Psoas muscle (tissue), 7 donors: ENCODE measurements at regions not wholly inside any gene's neighbourhood (a gene's known extent, or its start where the extent isn't known, plus 50 kb on each side); places are given as distances from the start of the nearest gene placed in this dataset.

Experiments used
- ATAC-seq, 4 donors: fragments of 200-7000 bp; cut with Tn5 transposase; one replicate each; pipeline ENCODE4 v1.9.1; 2020; ENCODE audit warnings: moderate library complexity in 3 of 4, mild to moderate bottlenecking in 2 of 4
- DNase-seq, 2 donors: peaks; one replicate each; pipeline ENCODE4 v3.0.0-alpha.2; 2020
- H3K27ac ChIP-seq: fragments of 200-600 bp; one replicate; pipeline ENCODE4 v1.8.0; 2022
- H3K27me3 ChIP-seq, 3 donors: fragments of 200-600 bp in 1 of 3; one replicate each; pipeline versions ENCODE4 v1.6.1 to v1.8.0; 2013 to 2022; ENCODE audit warnings: low read length in 2 of 3, mild to moderate bottlenecking in 2 of 3, moderate library complexity in 1 of 3; ENCODE audit not compliant: insufficient read depth in 3 of 3
- H3K36me3 ChIP-seq, 2 donors: fragments of 200-600 bp in 1 of 2; one replicate each; pipeline versions ENCODE4 v1.6.1 to v1.8.0; 2013 to 2022; ENCODE audit warnings: low read depth in 1 of 2, mild to moderate bottlenecking in 1 of 2, moderate library complexity in 1 of 2; ENCODE audit not compliant: insufficient read depth in 1 of 2
- H3K4me1 ChIP-seq: fragments of 200-600 bp; one replicate; pipeline ENCODE4 v1.8.0; 2022
- H3K4me3 ChIP-seq: fragments of 200-600 bp; one replicate; pipeline ENCODE4 v1.8.0; 2022; ENCODE audit warnings: mild to moderate bottlenecking
- H3K9me3 ChIP-seq: fragments of 200-600 bp; one replicate; pipeline ENCODE4 v1.8.0; 2022
- WGBS, 3 donors: extraction: QIAGEN DNeasy Blood & Tissue Kit; methylation state at CpG; one replicate each; pipeline versions ENCODE4 v1.1.6 to v1.1.7; 2013; 5-methylcytosine and 5-hydroxymethylcytosine counted together
- intact Hi-C, 2 donors: fragments of 100-400 bp; cut with DNase I; formaldehyde crosslinking; loops; one replicate each; pipeline versions ENCODE4 v1.11.0 to v1.14.2; 2022
- TF ChIP-seq, protein P1 (sequence below): fragments of 200-600 bp; IDR thresholded peaks from one replicate; pipeline ENCODE4 v1.8.0; 2022; ENCODE audit warnings: antibody characterized with exemption
- donor health status: healthy with polysubstance abuse.
- donor health status: DM: no; HTN: no; CAD: no; lungs with moderate emphysema.
- donor health status: Bipolar disorder and iron deficiency.
- donor health status: healthy.
- donor health status: DM: yes; HTN: yes; CAD: no.
- donor health status: DM: no; HTN: no; CAD: no.
- donor health status: DM: yes; HTN: yes; CAD: no.

DNA sequence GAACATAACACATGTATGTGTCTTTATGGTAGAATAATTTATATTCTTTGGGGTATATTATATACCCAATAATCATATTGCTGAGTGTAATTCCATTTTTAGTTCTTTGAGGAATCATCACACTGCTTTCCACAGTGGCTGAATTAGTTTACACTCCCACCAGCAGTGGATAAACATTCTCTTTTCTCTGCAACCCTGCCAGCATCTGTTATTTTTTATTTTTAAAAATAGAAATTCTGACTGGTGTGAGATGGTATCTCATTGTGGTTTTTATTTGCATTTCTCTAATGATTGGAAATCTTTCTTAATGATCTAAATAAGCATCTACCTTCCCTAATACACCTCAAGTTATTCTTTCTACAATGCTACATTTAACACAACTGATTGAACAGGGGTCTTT, 346.2 kb upstream of the LYPLAL1 start:
- no peak overlapping the region for H3K27ac ChIP-seq
- DNase-seq (no peak), ATAC-seq (no peak)
- H3K4me3 ChIP-seq: no peak overlapping the region
- no peaks in the 10 kb centered on the region for H3K9me3 ChIP-seq
- peaks cover 0 to 3% (median 0%) of the 10 kb centered on the region in 3 donors for H3K27me3 ChIP-seq
- TF ChIP-seq, protein P1, sequence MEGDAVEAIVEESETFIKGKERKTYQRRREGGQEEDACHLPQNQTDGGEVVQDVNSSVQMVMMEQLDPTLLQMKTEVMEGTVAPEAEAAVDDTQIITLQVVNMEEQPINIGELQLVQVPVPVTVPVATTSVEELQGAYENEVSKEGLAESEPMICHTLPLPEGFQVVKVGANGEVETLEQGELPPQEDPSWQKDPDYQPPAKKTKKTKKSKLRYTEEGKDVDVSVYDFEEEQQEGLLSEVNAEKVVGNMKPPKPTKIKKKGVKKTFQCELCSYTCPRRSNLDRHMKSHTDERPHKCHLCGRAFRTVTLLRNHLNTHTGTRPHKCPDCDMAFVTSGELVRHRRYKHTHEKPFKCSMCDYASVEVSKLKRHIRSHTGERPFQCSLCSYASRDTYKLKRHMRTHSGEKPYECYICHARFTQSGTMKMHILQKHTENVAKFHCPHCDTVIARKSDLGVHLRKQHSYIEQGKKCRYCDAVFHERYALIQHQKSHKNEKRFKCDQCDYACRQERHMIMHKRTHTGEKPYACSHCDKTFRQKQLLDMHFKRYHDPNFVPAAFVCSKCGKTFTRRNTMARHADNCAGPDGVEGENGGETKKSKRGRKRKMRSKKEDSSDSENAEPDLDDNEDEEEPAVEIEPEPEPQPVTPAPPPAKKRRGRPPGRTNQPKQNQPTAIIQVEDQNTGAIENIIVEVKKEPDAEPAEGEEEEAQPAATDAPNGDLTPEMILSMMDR: no peak
- no peaks in the 10 kb centered on the region for H3K36me3 ChIP-seq
- intact Hi-C loops: no loop called here
- H3K4me1 ChIP-seq: no peaks in the 10 kb centered on the region

DNA sequence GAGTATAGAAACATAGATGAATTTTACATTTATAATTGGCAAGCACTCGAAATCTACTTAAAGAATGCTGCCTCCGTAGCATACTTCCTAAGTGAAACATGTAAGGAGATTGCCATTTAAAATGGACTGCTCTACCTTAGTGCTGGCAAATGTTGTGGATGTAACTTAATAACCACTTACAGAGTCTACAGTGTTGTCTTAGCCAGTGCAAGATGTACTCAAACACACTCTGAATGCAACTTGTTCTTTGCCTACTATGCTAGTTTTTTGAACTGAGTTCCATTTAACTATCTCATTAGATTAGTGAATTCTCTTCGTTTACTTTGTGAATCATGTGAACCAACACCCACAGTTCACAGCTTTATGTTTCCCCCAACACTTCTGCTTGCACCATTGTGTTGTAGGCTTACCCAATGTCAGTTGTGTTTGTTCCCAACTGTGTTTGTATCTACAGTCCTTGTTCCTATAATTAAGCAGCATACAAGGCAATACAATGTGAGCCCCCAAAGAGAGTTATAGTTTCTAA, 345.5 kb upstream of the LYPLAL1 start:
- Histone ChIP-seq H3K4me1 (no peaks in the 10 kb centered on the region), H3K36me3 (no peaks in the 10 kb centered on the region), H3K4me3 (no peak overlapping the region), H3K27me3 (peaks cover 0 to 3% (median 0%) of the 10 kb centered on the region in 3 donors), H3K9me3 (no peaks in the 10 kb centered on the region), H3K27ac (no peak overlapping the region)
- intact Hi-C loops: no loop called here
- DNase-seq (no peak), ATAC-seq (no peak)
- 87 to 95% (median 93%) methylated on average over 3 of the region's 3 CpGs for WGBS, 3 donors
- TF ChIP-seq, protein P1: no peak

DNA sequence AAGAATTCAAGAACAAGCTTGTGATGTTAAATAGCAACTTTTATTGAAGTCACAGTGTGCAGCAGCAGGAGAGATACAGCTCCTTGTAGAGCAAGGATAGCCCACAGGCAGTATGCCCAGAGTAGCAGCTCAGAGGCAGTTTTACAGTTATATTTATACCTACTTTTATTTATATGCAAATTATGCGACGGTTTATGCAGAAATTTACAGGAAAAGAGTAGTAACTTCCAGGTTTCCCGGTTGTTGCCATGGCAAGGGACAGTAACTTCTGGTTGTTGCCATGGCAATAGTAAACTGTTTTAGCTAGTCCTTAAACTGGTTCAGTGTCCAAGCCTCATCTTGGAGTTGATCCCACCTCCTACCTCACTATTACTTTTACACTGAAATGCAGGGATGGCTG, 344.6 kb upstream of the LYPLAL1 start:
- ATAC-seq (no peak), DNase-seq (no peak)
- H3K4me3 ChIP-seq: no peak overlapping the region
- H3K27ac ChIP-seq: no peak overlapping the region
- WGBS, 3 donors: 42 to 66% (median 53%) methylated on average over 3 of the region's 3 CpGs
- no peaks in the 10 kb centered on the region for H3K9me3 ChIP-seq
- H3K27me3 ChIP-seq: no peaks in the 10 kb centered on the region
- H3K36me3 ChIP-seq: no peaks in the 10 kb centered on the region
- intact Hi-C loops: no loop called here
- H3K4me1 ChIP-seq: no peaks in the 10 kb centered on the region
- TF ChIP-seq, protein P1: no peak

DNA sequence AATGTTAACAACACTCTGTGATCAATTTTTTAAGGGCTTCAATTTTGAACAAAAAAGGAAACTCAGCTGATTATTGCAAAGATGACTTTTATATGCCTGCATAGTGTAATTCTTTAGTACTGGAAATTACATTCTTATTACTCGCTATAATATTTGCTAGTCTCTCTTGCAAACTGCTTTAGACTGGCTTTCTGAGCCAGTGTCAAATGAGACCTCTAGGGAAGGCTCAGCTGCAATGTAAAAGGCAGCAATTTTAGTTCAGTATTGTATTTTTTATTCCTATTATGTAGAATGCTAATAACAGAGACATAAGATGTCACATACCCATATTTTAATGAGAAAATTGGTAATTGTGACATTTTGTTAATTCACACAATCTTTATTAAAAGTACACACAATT, 338.1 kb upstream of the LYPLAL1 start:
- TF ChIP-seq, protein P1: no peak
- no peaks in the 10 kb centered on the region for H3K4me1 ChIP-seq
- WGBS, 3 donors: 93 to 98% (median 96%) methylated on average over 1 of the region's 1 CpG
- no peak overlapping the region for H3K27ac ChIP-seq
- H3K4me3 ChIP-seq: no peak overlapping the region
- DNase-seq (no peak), ATAC-seq (no peak)
- intact Hi-C loops: no loop called here
- no peaks in the 10 kb centered on the region for H3K9me3 ChIP-seq
- H3K27me3 ChIP-seq: no peaks in the 10 kb centered on the region
- no peaks in the 10 kb centered on the region for H3K36me3 ChIP-seq

DNA sequence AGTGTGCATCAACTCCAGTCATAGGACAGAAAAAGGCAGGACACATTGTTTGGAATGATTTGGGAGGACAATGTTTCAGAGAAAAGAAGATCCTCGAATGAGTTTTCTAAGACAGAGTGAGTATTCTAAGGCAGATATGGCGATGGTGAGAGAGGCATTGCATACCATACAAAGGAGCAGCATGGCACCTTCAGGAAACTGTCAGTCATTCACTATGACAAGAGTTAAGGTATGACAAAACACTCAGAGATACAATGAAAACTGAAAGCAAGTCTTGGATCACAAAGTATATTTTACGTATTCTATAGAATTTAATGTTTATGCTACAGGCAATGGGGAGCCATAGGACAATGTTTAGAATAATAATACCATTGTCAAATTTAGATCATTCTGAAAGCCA, 337.4 kb upstream of the LYPLAL1 start:
- H3K4me3 ChIP-seq: no peak overlapping the region
- intact Hi-C loops: no loop called here
- no peak overlapping the region for H3K27ac ChIP-seq
- no peaks in the 10 kb centered on the region for H3K4me1 ChIP-seq
- WGBS, 3 donors: 92 to 98% (median 96%) methylated on average over 3 of the region's 3 CpGs
- H3K9me3 ChIP-seq: no peaks in the 10 kb centered on the region
- no peak for DNase-seq
- no peak for ATAC-seq
- no peaks in the 10 kb centered on the region for H3K36me3 ChIP-seq
- no peaks in the 10 kb centered on the region for H3K27me3 ChIP-seq
- TF ChIP-seq, protein P1: no peak
